Smooth muscle cell (in vitro differentiated cells): ENCODE measurements at regions not wholly inside any gene's neighbourhood (a gene's known extent, or its start where the extent isn't known, plus 50 kb on each side); places are given as distances from the start of the nearest gene placed in this dataset.

Experiments used
- DNase-seq: peaks from one replicate; lab custom pipeline; 2025; ENCODE audit not compliant: unreplicated experiment; lab: John Stamatoyannopoulos, UW
- H2AFZ ChIP-seq: fragments of 200-600 bp; sonication (generic); 2 replicates; pipeline ENCODE4 v1.6.0; 2016; ENCODE audit warnings: antibody characterized with exemption, low read depth, mild to moderate bottlenecking
- H3F3A ChIP-seq: fragments of 200-600 bp; sonication (generic); 2 replicates; pipeline ENCODE4 v1.6.0; 2017; ENCODE audit warnings: antibody characterized with exemption, low read depth
- H3K27ac ChIP-seq: fragments of 200-600 bp; sonication (generic); 2 replicates; pipeline ENCODE4 v1.5.1; 2016; ENCODE audit warnings: low read depth, mild to moderate bottlenecking
- H3K27me3 ChIP-seq: fragments of 200-600 bp; sonication (generic); 2 replicates; pipeline ENCODE4 v1.6.1; 2016; ENCODE audit warnings: low read depth, mild to moderate bottlenecking
- H3K36me3 ChIP-seq: fragments of 200-600 bp; sonication (generic); 2 replicates; pipeline ENCODE4 v1.5.1; 2016; ENCODE audit warnings: low read depth
- H3K4me1 ChIP-seq: fragments of 200-600 bp; sonication (generic); 2 replicates; pipeline ENCODE4 v1.5.1; 2016; ENCODE audit warnings: low read depth
- H3K4me2 ChIP-seq: fragments of 200-600 bp; sonication (generic); 2 replicates; pipeline ENCODE4 v1.6.0; 2016; ENCODE audit warnings: mild to moderate bottlenecking
- H3K4me3 ChIP-seq: fragments of 200-600 bp; sonication (generic); 2 replicates; pipeline ENCODE4 v1.5.1; 2016; ENCODE audit warnings: mild to moderate bottlenecking
- H3K79me2 ChIP-seq: fragments of 200-600 bp; sonication (generic); 2 replicates; pipeline ENCODE4 v1.6.0; 2016; ENCODE audit warnings: low read depth, mild to moderate bottlenecking
- H3K9ac ChIP-seq: fragments of 200-600 bp; sonication (generic); 2 replicates; pipeline ENCODE4 v1.6.0; 2016; ENCODE audit warnings: low read depth
- H3K9me3 ChIP-seq: fragments of 200-600 bp; sonication (generic); replicated peaks from 2 replicates; pipeline ENCODE4 v1.5.1; 2016; ENCODE audit warnings: low read depth
- H4K20me1 ChIP-seq: fragments of 200-600 bp; sonication (generic); 2 replicates; pipeline ENCODE4 v1.6.0; 2016; ENCODE audit warnings: low read depth
- WGBS: methylation state at CpG from one replicate; pipeline ENCODE4 v1.1.7; 2016; ENCODE audit warnings: low lambda C conversion rate; 5-methylcytosine and 5-hydroxymethylcytosine counted together
- TF ChIP-seq, protein P1 (sequence below): fragments of 200-600 bp; sonication (generic); IDR thresholded peaks from 2 replicates; pipeline ENCODE4 v1.5.1; 2017; ENCODE audit warnings: borderline replicate concordance, mild to moderate bottlenecking, antibody characterized with exemption; ENCODE audit not compliant: insufficient read depth, poor library complexity, severe bottlenecking

DNA sequence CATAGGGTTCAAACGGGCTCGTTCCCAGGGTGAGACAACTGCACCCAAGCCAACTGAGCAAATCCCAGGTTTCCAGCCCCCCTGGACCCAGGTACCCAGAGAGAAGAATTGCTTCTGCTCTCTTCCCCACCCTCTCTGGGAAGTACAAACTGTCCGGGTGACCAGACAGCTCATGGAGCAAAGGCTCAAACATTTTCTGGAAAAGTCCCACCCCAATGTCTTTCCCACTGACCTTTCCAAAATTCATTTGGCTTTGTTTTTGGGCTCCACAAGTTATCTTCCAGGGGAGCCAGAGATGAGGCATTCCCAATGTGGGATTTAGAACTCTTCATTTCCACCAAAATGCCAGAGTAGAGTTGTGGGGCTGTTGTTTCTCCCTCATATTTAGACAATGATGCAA lies 58.6 kb downstream of the PABIR2 start:
- Histone ChIP-seq H3K9ac (no peak overlapping the region), H3K27ac (peak overlapping the region; percentile 38), H3K4me3 (no peak overlapping the region), H3K4me2 (peak overlapping the region; percentile 48), H3K9me3 (no peaks in the 10 kb centered on the region), H3K36me3 (no peaks in the 10 kb centered on the region), H2AFZ (peak overlapping the region; percentile 21), H3K79me2 (no peaks in the 10 kb centered on the region), H3K27me3 (no peaks in the 10 kb centered on the region), H4K20me1 (no peaks in the 10 kb centered on the region), H3K4me1 (peaks cover 13% of the 10 kb centered on the region), H3F3A (peaks cover 3% of the 10 kb centered on the region)
- 54% methylated on average over 3 of the region's 3 CpGs for WGBS
- no peak for DNase-seq
- TF ChIP-seq, protein P1, sequence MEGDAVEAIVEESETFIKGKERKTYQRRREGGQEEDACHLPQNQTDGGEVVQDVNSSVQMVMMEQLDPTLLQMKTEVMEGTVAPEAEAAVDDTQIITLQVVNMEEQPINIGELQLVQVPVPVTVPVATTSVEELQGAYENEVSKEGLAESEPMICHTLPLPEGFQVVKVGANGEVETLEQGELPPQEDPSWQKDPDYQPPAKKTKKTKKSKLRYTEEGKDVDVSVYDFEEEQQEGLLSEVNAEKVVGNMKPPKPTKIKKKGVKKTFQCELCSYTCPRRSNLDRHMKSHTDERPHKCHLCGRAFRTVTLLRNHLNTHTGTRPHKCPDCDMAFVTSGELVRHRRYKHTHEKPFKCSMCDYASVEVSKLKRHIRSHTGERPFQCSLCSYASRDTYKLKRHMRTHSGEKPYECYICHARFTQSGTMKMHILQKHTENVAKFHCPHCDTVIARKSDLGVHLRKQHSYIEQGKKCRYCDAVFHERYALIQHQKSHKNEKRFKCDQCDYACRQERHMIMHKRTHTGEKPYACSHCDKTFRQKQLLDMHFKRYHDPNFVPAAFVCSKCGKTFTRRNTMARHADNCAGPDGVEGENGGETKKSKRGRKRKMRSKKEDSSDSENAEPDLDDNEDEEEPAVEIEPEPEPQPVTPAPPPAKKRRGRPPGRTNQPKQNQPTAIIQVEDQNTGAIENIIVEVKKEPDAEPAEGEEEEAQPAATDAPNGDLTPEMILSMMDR, result no peak

DNA sequence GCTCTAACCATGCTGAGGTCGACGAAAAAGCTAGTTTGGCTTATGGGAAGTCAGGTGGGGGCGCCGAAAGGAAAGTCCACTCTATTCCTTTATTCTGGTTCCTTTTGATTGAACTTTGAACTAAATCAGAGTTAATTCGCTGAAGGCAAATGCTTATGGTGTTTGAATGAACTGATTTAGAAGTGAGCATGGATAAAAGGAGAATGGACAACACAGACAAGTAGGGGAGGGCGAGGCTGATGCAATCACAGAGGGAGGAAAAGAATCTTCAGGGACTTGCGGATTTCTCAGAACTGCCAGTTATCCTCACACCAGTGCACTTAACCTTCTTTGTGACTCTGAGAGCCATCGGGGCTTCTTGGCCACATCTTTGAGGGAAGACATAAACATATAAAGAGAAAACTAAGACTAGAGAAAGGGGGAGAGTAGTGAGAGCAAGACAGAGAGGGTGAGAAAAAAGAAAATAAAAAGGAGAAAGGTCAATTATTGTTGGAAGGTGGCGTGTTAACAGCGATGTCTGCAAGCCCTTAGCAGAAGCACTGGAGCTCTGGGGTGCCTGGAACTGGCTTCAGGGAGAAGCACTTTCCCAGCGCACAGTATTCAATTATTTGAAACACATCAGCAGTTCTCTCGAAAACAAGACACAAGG lies 59.2 kb downstream of the PABIR2 start:
- no peaks in the 10 kb centered on the region for H4K20me1 ChIP-seq
- 51% methylated on average over 12 of the region's 12 CpGs for WGBS
- no peak overlapping the region for H3K27ac ChIP-seq
- peak overlapping the region; percentile 21 for H2AFZ ChIP-seq
- TF ChIP-seq, protein P1, result no peak
- H3K27me3 ChIP-seq, result no peaks in the 10 kb centered on the region
- H3K79me2 ChIP-seq, result no peaks in the 10 kb centered on the region
- peak overlapping the region; percentile 48 for H3K4me2 ChIP-seq
- H3K4me1 ChIP-seq, result peaks cover 13% of the 10 kb centered on the region
- no peak overlapping the region for H3K4me3 ChIP-seq
- H3K36me3 ChIP-seq, result no peaks in the 10 kb centered on the region
- H3K9me3 ChIP-seq, result no peaks in the 10 kb centered on the region
- no peak for DNase-seq
- H3K9ac ChIP-seq, result no peak overlapping the region
- peaks cover 3% of the 10 kb centered on the region for H3F3A ChIP-seq

DNA sequence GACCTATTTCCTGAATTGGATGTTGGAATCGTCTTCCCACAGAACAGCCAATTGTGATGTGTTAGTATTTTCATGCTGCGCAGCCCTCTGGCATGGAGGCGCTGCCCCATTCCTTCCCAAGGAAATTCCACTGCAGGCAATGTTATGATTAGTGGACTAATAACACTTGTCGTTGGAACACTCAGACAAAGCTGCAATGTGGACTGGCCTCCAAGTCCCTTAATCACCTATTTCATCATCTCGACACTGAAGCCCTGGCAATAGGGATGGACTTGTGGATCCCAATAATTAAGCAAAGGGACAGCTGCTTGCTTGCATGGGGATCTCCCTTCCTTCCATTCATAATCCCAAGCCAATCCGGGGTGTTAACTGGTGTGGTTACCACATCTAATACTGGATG lies 59.9 kb downstream of the PABIR2 start:
- H3K79me2 ChIP-seq, result no peaks in the 10 kb centered on the region
- H4K20me1 ChIP-seq, result no peaks in the 10 kb centered on the region
- H3K36me3 ChIP-seq, result no peaks in the 10 kb centered on the region
- no peak overlapping the region for H3K27ac ChIP-seq
- no peak overlapping the region for H3K4me3 ChIP-seq
- no peak for DNase-seq
- no peak overlapping the region for H3K9ac ChIP-seq
- peaks cover 13% of the 10 kb centered on the region for H3K4me1 ChIP-seq
- WGBS, result 46% methylated on average over 6 of the region's 6 CpGs
- peaks cover 3% of the 10 kb centered on the region for H3F3A ChIP-seq
- H3K4me2 ChIP-seq, result peak overlapping the region; percentile 31
- no peaks in the 10 kb centered on the region for H3K9me3 ChIP-seq
- TF ChIP-seq, protein P1, result no peak
- no peak overlapping the region for H2AFZ ChIP-seq
- H3K27me3 ChIP-seq, result no peaks in the 10 kb centered on the region

DNA sequence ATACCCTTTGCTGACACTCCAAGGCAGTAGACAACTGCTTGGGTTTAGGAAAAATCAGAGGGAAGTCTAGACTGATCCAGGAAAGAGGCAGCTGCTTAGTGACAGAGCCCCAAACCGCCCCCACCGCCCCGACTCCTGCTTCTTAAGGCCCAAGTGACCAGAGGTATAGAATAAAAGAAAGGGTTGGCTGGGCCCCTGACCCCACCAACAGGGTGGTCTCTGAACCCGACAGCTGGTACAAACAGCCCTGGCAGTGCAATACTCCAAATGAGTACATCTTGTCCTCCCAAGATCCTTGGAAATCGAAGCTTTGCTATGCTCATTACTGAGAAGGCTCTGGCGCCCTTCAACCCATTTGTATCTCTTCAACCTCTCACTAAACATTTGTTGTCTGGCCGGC lies 60.6 kb downstream of the PABIR2 start:
- Histone ChIP-seq H3K79me2 (no peaks in the 10 kb centered on the region), H3K4me3 (no peak overlapping the region), H3K9ac (no peak overlapping the region), H4K20me1 (no peaks in the 10 kb centered on the region), H3K4me1 (peaks cover 13% of the 10 kb centered on the region), H3F3A (peaks cover 3% of the 10 kb centered on the region), H3K27me3 (no peaks in the 10 kb centered on the region), H2AFZ (no peak overlapping the region), H3K4me2 (peak overlapping the region; percentile 31), H3K9me3 (no peaks in the 10 kb centered on the region), H3K27ac (peak overlapping the region; percentile 52), H3K36me3 (no peaks in the 10 kb centered on the region)
- DNase-seq, result no peak
- TF ChIP-seq, protein P1, result no peak
- 80% methylated on average over 7 of the region's 7 CpGs for WGBS
